ENCODE measurements at regions not wholly inside any gene's neighbourhood (a gene's known extent, or its start where the extent isn't known, plus 50 kb on each side); places are given as distances from the start of the nearest gene placed in this dataset.

DNA sequence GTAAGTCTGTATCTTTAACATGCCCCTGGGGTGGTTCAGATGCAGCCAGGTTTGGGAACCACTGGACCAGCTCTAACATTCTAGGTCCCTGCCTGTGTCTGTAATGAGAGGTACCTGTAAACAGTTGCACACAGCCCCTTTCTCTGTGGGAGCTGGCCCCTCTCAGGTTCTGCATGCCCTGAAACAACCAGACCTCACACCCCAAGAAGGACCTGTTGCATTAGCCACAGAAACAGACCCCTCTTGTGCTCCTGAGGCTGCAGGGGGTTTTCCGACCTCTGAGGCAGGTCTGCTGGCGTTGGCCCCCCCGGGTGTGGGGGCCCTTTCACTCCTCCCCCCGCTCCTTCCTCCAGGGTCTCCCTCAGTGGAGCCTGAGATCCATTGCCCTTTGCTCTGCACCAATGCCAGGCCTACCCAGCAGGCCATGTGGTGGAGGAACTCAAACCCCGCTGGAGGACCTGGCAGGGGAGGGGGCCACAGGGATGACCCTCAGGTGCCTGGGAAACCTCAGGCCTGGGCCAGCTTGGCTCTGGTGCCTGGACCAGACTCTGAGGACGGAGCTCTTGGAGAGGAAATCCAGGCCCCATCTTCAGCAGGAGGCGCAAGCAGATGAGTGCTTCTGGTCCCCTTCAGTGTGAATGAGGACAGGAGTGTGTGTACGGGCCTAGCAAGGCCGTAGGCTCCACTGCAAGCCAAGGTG, 61.4 kb upstream of the PJA1 start (continued):
- TF ChIP-seq, protein P1, sequence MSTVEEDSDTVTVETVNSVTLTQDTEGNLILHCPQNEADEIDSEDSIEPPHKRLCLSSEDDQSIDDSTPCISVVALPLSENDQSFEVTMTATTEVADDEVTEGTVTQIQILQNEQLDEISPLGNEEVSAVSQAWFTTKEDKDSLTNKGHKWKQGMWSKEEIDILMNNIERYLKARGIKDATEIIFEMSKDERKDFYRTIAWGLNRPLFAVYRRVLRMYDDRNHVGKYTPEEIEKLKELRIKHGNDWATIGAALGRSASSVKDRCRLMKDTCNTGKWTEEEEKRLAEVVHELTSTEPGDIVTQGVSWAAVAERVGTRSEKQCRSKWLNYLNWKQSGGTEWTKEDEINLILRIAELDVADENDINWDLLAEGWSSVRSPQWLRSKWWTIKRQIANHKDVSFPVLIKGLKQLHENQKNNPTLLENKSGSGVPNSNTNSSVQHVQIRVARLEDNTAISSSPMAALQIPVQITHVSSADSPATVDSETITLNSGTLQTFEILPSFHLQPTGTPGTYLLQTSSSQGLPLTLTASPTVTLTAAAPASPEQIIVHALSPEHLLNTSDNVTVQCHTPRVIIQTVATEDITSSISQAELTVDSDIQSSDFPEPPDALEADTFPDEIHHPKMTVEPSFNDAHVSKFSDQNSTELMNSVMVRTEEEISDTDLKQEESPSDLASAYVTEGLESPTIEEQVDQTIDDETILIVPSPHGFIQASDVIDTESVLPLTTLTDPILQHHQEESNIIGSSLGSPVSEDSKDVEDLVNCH (CRISPR knock-in tag; IDR thresholded peaks at IDR 0.05), result no peak
- no peak for TF ChIP-seq JUND (CRISPR knock-in tag; IDR thresholded peaks at IDR 0.05)
- TF ChIP-seq CEBPG (CRISPR knock-in tag; IDR thresholded peaks at IDR 0.05), result no peak
- no peak for TF ChIP-seq NFE2L2 (IDR thresholded peaks at IDR 0.05; ENCODE audit: low read length)
- TF ChIP-seq EHMT2 (IDR thresholded peaks at IDR 0.05; ENCODE audit: borderline replicate concordance, low read depth, low read length), result no peak

DNA sequence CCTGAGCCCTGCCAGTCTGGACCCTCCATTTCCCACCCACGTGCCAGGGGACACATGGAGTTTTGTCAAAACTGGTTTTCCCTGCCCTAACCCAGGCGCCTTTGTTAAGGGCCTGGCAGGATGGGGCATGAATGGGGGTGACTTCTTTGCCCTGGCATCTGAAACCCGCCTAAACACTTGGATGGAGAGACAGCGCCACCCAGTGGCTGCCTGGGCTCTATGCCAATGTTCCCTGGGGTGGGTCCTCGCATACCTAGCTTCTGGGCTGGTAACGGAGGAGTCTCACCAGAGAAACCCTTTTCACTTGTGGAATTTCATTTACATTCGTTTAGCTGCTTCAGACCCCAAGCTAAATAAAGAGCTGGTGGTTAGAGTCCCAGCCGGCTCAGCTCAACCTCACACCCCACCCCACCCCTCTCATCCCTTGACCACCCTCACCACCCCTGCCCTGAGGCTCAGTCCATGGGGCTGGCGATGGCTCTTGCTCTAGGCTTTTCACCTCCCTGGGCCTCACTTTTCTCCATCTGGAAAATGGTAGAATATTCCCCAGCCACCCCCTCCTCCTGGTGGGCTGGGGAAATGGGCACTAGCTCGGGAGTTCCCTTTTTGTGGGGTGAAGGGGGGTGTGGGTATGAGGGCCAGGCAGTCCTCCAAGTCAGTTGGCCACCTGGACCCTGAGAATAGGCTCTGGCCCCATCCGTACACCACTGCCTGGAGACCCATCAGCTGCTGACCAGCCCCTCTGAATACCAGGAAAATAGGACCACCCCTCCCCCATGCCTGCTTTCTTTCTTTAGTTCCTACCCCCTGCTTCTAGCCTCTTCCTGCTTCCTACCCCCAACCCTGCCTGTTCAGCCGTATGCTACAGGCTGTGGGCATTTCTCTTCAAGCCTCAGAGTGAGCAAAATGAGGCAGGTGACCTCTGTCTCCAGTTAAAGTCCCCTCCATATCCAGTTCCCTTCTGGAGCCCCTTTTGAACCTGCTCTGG, 57.1 kb upstream of the PJA1 start:
- peak; percentile 42 for FAIRE-seq
- no peaks in the 10 kb centered on the region for H4K20me1 ChIP-seq (ENCODE audit: insufficient read depth, low read length)
- ATAC-seq, result peak; percentile 85
- no peaks in the 10 kb centered on the region for H3K4me1 ChIP-seq (ENCODE audit: insufficient read depth, low read length)
- no peak overlapping the region for H3K9ac ChIP-seq (ENCODE audit: insufficient read depth, low read depth, low read length)
- intact Hi-C loops (cut with micrococcal nuclease; ENCODE audit: unreplicated experiment) (no loop called here), in situ Hi-C loops (cut with HindIII; ENCODE audit: extremely low pct_ligation_motif_present, low pct_unique_long_range_greater_than_20kb) (no loop called here)
- BruUV-seq (replicated peaks), result no TSS peak
- ChIA-PET CTCF (ENCODE audit: low intra/inter-chr PET ratio, low total read pairs) (interaction anchor here (1.0 to 1.8 kb wide), 4 partner anchors 88 to 489 kb away, joined by 3 to 10 read pairs (median 3); no protein-coding TSS in a partner anchor), POLR2A (interaction anchor here (1.1 kb wide), 1 partner anchor 394 kb away, joined by 3 read pairs; the partner anchor contains the start of gene EFNB1)
- peak; percentile 31 for DNase-seq (ENCODE audit: low spot score)
- no peaks in the 10 kb centered on the region for H3K79me2 ChIP-seq (ENCODE audit: insufficient read depth, low read length)
- H3K9me3 ChIP-seq (ENCODE audit: low read length), result no peaks in the 10 kb centered on the region
- no peak overlapping the region for H2AFZ ChIP-seq (ENCODE audit: low read length)
- 7% methylated on average over 3 of the region's 12 CpGs for WGBS (ENCODE audit: low lambda C conversion rate)
- H3K4me2 ChIP-seq (ENCODE audit: low read depth, low read length), result no peak overlapping the region
- TF ChIP-seq STAG1 (CRISPR knock-in tag; IDR thresholded peaks at IDR 0.05) (peak; percentile 88), ZBTB8A (CRISPR knock-in tag; IDR thresholded peaks at IDR 0.05; ENCODE audit: borderline replicate concordance, low read depth) (no peak), RAD21 (CRISPR knock-in tag; IDR thresholded peaks at IDR 0.05) (peak; percentile 78), SMC3 (IDR thresholded peaks at IDR 0.05; ENCODE audit: low read length) (peak; percentile 84)
- TF ChIP-seq, protein P2, sequence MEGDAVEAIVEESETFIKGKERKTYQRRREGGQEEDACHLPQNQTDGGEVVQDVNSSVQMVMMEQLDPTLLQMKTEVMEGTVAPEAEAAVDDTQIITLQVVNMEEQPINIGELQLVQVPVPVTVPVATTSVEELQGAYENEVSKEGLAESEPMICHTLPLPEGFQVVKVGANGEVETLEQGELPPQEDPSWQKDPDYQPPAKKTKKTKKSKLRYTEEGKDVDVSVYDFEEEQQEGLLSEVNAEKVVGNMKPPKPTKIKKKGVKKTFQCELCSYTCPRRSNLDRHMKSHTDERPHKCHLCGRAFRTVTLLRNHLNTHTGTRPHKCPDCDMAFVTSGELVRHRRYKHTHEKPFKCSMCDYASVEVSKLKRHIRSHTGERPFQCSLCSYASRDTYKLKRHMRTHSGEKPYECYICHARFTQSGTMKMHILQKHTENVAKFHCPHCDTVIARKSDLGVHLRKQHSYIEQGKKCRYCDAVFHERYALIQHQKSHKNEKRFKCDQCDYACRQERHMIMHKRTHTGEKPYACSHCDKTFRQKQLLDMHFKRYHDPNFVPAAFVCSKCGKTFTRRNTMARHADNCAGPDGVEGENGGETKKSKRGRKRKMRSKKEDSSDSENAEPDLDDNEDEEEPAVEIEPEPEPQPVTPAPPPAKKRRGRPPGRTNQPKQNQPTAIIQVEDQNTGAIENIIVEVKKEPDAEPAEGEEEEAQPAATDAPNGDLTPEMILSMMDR (CRISPR knock-in tag; IDR thresholded peaks at IDR 0.05), result peak; percentile 82
- no peak overlapping the region for H3K4me3 ChIP-seq (replicated peaks in 1 of 3; ENCODE audit: insufficient read depth in 1 of 3, low read depth in 2 of 3, low read length in 3 of 3)
- H3K36me3 ChIP-seq (replicated peaks in 1 of 2; ENCODE audit: control insufficient read depth in 1 of 2, insufficient read depth in 2 of 2, low read length in 2 of 2), result no peaks in the 10 kb centered on the region
- no peak overlapping the region for H3K27ac ChIP-seq (ENCODE audit: extremely low read length, insufficient read depth, low read length)
- no peaks in the 10 kb centered on the region for H3K27me3 ChIP-seq (ENCODE audit: control insufficient read depth in 1 of 2, insufficient read depth in 2 of 2, low read length in 2 of 2)

Measured in HepG2 (cell line).